NCI-H82 treated with DMSO at 0.1 percent for 48 hours (cell line): ENCODE measurements at regions not wholly inside any gene's neighbourhood (a gene's known extent, or its start where the extent isn't known, plus 50 kb on each side); places are given as distances from the start of the nearest gene placed in this dataset.
A peak's percentile ranks its signal among the peaks of the same experiment; 100 is the strongest.
"Not testable (repeated sequence)": the region's sequence is repeated elsewhere in the genome, so short reads cannot be mapped to it uniquely, and the experiment has no call there.

ENCODE experiments used
- DNase-seq: peaks from one replicate; lab custom pipeline; 2025; ENCODE audit not compliant: unreplicated experiment; lab: John Stamatoyannopoulos, UW

DNA sequence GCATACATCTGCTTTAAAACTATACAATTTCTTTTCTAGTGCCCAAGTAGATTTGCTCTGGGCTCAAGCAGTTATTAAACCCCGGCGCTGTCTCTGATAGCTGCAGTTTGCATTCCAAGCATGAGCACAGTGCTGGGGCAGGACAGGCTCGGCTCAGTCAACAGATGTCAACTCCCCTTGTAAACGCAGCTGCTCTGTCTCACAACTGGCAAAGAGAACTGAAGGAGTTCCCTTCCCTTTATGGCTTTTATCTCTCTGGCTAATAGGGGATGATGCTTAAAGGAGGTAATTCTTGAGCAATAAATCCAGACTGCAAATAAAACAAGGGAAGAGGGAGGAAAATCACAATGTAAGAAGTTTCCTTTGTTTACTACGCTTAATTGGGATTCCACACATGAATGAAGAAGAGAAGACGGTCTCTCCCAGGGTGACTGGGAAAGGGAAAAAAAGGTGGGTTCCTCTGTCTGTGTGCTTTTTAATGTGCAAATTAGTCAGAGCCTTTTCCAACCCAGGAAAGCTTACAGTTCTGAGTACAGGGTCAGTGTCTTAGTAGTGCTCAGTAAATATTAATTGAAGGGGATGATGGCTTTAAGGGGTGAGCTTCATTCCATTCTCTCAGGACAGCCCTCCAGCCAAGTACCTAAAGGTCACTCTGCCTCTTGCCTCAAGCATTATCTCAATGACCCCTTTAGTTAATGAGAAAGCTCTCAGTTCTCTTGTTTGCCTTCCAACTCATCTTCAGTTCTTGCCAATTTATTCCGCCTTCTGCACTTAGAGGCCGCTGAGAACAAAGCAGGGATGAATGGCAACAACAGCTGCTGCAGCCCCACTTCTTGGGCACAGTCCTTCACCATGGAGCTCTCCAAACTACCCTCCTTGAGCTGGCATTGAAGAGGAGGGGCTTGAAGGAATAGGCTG lies 155.7 kb upstream of the JADE1 start:
- no peak for DNase-seq

DNA sequence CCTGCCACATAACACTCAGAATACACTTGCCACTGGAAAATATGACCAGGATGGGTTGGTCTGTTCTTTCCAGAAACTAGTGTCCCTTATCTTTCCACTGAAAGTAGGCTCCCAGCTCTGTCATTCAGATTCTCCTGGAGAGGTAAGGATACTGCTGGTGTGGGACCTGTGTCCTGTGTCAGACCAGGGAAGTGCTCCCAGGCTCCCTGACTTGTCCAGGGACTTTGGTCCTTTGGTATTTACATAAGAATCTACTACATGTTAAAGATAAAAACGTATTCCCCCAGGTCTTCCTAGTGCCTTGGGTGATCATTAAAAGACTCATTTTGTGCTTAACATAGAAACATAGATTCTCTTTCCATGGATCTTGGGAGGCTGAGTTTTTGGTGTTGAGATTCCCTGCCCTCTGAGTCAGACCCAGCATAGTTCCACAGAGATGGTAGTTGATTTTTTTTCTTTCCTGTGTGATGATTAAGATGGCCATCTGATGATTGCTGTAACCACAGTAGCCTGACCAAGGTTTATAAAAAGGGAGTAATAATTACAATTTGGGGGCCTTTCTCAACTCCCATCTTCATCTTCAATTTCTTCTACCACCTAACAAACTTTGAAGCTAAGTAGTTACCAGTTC lies 159.8 kb upstream of the JADE1 start:
- no peak for DNase-seq

DNA sequence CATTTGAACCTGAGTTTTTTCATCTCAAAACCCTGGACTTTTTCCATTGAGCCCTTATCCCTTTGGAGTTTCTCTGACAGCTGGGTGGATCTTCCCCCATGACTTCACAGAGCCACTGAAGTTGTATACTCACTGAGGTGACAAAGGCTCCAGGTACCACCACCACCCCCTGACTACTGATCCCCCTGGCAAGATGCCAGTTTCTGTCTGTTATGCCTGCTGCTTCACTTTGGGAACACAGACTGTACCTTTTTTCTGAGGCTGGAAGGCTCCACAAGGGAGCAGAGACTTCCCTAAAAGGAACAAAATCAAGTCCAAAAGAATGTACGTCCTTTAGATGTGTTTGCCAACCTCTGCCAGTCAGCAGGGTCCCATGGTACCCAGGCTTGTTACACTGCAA lies 160.3 kb upstream of the JADE1 start:
- DNase-seq = no peak

DNA sequence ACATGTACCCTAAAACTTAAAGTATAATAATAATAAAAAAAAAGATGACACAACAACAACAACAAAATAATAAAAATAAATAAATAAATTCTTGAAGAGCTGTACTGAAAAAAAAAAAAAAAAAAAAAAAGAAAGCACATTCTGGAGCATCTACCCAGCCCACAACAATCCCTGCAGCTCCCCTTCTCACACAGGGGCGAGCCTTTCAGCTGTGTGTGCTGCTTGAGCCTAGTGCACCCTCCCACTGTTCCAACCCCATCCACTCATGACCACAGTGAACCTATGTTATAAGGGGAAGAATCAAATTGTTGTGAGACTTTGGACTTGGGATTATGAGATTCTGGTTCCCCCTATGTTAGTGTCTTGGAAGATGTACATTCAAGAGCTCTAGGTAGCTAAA lies 161.5 kb upstream of the JADE1 start:
- no peak for DNase-seq

DNA sequence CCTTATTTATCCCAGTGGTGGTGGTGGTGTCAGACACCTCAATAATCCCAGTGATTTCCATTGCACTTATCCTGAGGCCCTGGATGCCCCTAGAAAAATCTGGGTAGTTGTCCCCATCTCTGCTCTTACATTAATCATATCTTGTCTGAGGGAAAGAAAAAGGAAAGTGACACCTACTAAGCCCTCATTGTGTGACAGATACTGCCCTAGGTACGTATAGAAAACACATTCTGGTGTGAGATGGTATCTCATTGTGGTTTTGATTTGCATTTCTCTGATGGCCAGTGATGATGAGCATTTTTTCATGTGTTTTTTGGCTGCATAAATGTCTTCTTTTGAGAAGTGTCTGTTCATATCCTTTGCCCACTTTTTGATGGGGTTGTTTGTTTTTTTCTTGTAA lies 162.6 kb upstream of the JADE1 start:
- DNase-seq = not testable (repeated sequence)

DNA sequence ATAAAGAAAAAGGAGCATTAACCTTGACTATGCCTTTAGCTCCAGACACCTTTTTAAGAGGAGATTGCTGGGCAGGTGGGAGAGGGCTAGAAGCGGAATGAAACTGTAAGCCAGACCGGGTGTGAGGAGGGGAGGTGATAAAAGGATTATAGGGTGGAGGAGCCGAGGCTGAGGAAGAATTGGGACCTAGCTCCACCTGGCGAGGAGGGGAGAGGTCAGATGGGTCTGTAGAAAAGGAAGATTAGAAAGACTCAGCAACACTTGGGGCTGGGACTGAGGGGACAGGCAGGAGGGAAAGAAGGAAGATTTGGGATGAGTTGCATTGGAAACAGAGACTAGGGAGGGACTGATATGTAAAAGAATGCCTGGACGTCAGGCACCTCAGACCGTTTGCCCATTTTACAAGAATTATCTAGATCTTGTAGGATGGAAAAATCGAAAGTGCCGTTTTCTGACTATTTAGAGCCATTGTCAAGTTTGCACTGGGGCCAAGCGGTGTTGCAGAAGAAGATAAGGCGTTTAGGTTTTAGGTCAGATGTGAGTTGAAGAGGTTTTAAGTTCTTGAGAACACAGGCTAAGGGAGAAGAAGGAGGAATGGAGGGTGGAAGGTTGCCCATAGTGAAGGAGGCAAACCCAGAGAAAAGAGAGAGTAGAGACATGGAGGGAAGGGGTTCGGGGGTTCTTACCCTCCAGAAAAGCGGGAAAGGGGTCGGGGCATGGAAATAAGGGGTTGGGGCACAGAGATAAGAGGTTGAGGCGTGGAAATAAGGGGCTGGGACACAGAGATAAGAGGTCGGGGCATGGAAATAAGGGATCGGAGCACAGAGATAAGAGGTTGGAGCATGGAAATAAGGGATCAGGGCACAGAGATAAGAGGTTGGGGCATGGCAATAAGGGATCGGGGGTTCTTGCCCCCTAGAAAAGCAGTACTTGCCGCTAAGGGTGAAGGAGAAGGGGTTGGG lies 164.5 kb upstream of the JADE1 start:
- peak; percentile 54 for DNase-seq

DNA sequence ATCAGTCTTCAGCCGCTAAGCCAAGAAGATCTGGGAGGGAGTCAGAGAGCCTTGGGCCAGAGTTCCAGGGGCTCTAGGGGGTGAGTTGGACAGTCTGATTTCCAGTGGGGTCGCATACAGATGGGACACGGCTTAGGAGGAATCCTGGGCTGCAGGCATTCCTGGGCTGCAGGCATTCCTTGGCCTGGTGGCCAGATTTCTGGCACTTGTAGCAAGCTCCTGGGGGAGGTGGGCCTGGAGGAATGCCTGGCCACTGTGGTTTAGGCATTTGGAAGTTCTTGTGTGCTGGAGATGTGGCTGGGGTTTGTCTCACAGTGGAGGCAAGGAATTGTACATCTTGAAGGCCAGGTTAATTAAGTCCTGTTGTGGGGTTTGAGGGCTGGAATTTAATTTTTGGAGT lies 165.4 kb upstream of the JADE1 start:
- DNase-seq = not testable (repeated sequence)

DNA sequence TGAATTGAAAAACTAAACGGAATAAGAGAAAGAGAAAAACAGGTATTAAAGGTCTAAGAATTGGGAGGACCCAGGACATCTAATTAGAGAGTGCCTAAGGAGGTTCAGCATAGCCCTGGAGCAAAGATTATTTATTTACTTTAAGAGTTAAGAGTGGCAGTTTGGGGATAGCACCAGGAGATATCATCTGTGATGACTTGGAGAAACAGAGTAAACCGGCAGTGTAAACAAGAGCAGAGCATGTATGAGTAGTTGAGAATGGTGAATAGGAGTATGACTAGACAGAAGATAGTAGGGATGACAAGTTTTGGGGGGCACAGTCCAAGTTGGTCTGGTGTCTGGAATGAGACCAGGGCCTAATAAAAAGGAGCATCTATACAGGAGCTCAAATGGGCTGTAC lies 167.9 kb upstream of the JADE1 start:
- not testable (repeated sequence) for DNase-seq

DNA sequence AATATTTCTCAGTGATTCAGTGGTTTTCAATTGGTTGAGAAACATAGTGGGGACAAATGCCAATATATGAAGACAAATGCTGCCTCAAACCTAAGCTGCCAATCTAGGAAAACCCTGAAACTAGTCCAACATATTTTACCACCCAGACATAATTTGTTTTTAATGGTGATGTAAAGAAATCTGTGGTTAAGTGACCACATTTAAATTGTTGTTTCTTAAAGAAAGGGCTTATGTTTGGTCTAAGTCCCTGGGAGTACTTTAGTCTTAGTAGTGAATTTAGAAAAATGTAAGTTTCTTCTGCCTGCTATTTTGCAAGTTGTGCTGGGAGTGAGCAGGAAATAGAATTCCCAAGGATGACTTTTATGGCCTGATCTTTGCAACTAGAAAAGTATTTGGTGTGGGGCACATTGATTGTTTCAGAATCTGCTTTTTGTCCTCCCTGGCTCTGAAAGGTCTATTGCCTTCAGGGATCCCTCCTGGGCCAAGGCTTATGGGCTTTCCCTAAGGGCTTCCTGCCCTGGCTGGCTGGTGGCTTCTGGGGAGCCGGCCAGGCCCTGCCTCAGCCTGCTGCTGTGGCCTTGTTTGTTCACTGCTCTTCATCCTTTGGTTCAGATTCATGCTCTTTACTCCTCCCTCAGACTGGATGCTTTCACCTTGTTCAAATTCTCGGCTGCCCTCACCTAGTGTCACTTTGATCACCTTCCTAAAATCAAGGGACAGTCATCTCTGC lies 169.8 kb upstream of the JADE1 start:
- no peak for DNase-seq

DNA sequence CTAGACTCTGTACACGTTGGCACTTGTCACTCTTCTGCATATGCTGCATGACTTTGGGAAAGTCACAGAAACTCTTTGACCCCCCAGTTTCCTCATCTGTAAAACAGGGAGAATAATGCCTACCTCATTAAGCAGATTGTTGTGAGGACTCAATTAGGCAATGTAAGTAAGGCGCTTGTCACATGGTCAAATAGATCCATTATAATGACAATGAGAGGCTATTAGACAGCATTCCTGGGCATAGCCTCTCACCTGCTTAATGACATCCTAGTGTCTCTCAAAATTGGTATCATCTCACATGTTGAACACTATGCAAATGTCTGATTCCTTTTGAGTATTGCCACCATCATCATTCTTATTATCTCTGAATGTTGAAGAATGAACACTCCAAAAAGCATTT lies 172.6 kb upstream of the JADE1 start:
- DNase-seq = no peak

DNA sequence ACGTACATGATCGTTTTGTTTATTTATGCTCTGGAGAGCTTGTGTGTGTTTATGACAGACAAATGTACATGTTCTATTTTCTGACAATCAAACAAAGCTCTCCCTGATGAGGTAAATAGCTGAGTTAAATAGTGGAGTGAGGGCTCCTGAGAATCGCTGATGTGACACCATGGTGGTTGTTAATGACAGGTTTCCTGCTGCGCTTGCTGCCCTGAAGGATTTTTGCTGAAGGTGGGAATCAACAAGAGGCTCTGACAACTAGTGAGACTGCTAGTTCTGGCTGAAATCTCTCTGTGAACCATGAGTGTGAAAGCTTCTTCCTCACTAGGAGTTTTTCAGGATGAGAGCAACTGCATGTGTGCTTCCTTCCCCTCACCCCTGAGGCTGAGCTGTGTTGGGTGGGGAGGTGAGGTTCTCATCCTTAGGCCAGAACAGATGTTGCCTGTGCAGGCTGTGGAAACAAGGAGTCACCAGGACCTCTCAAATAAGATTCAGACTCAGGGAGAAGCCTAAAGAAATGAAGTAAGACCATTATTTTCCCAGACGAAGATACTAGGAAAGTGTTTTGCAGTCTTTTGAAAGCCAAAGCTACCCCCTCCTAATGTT lies 173.4 kb upstream of the JADE1 start:
- no peak for DNase-seq

DNA sequence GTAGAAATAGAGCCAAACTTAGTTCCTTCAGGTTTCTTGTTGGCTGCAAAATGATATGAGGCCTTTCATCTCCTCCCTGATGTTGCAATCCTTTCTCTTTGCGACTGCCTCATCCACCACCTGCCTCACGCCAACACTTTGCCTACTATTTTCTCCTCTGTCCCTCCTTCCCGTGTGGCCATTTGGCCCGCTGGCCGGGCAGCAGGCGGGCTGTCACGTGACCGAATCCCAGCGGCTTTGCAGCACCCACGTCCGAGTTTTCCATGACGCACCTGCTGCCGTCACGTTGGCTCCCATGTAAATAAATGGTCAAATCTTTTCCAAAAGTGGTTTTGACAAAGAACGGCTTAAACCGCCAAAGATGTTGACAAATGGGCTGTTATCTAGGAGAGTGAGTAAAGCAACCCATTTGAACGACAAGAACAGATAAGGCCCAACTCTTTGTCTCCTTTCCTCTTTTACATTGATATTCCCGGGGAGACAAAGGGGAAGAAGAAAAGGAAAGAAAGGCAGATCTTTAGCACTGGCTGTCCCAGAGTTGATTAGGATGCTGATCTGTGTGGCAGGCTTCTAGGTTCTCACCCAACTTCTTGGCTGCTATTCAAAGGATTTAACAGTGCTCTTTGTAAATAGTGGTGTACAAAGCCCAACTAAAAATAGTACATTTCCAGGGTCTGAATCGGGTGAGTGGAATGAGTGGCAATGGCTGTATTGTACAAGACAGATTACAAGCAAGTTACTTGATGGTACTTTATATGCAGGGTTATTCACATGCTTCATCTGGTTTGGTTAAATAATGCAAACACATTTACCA lies 174.2 kb upstream of the JADE1 start:
- no peak for DNase-seq

DNA sequence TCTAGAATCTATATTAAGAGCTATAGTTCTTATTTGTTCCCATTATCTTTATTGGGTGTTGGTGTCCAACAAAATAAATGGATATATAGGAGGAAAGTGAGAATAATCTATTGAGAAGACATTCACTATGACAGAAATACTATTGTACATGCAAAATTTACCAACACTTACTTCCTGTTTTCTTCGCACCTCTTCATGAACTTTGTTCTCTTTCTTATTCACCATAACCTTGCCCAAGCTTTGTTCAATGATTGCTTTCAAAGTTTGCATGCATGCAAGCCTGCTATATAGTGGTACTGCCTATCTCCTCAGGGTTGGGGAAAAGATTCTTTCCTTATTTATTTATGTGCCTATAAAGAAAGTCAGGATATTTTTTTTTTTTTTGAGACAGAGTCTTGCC lies 176.4 kb upstream of the JADE1 start:
- DNase-seq = no peak

DNA sequence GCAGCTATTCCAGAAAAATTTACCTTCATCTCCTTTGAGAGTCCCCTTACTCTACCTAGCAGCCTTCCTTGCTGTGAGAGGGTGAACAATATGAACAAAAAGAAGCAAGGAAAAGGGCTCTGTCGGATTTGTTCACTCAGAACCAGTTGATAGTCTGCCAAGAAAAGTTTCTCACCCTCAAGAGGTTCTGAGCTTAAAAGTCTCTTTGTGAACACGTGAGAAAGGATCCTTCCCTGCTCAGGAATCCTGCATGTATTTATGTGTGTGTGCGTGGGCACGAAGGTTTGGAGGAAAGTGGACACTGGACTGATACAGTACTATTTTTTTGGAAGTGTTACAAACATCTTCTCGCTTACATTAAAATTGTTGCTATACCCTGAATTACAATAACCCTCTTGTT lies 178.6 kb upstream of the JADE1 start:
- no peak for DNase-seq

DNA sequence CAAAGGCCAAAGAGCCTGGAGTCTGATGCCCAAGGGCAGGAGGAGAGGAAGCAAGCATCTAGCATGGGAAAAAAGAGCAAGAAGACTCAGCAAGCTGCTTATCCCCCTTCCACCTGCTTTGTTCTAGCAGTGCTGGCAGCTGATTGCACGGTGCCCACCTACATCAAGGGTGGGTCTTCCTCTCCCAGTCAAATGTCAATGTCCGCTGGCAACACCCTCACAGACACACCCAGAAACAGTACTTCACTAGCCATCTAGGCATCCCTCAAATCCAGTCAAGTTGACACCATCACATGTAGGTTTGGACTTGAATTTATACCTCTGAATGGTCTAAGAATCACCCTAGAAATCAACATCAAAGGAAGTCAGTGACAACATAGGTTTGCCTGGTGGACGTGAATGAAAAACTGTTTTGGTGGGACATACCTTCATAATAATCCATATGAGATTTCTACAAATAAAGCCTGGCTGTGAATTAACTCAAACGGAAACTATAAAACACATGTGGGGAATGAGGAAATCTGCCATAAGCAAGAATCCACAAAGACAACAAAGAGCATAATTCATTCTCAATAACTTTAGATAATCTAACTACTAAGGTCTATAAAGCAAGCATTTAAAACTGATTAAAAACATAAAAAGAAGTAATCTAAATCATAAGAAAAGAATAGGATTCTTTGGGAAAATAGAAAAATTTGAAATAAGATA lies 185.8 kb upstream of the JADE1 start:
- DNase-seq = no peak

DNA sequence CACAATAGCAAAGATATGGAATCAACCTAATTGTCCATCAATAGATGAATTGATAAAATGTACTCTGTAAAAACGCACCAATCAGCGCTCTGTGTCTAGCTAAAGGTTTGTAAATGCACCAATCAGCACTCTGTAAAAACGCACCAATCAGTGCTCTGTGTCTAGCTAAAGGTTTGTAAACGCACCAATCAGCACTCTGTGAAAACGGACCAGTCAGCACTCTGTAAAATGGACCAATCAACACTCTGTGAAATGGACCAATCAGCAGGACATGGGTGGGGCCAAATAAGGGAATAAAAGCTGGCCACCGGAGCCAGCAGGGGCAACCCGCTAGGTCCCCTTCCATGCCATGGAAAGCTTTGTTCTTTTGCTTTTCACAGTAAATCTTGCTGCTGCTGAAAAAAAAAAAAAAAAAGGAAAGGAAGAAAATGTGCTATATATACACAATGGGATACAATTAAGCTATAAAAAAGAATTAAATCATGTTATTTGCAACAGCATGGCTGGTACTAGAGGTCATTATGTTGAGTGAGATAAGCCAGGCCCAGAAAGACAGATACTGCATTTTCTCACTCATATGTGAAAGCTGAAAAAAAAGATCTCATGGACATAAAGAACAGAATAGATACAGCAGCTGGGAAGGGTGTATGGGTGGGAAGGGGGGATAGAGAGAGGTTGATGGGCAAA lies 189.1 kb upstream of the JADE1 start:
- not testable (repeated sequence) for DNase-seq

DNA sequence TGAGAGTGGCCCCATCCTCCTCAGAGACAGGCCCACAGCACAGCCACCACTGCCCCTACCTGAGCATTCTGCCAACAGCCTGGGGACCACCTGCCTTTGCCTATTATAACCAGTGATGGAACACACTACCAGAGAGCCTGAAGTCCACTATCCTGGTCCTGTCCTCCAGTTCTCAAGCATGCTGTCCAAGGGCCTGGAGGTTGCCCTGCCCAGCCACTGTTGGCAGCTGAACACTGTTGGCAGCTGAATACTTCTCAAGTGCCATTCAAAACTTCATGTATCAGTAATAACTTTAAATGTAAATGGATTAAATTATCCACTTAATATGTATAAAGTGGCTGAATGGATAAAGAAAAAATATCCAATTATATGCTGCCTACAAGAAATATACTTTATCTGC lies 194.3 kb upstream of the JADE1 start:
- DNase-seq = no peak

DNA sequence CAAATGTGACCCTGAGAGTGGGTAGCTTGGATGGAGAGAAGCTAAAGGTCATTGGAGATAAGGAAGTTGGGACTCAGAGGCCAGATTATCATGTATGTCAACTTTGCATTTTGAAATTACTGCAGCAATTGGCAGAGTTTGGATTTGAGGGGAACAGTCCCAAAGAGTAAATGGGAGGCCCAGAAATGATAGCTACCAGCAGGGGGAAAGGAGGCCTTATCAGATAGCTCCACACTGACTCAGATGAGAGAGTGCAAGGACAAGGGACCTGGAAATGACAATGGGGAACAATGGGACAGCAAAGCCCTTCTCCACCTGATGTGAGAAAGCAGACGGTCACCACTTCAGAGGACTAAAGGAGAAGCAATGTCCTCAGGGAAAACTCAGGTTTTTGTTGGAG lies 201.5 kb upstream of the JADE1 start:
- no peak for DNase-seq
